ENCODE measurements at regions not wholly inside any gene's neighbourhood (a gene's known extent, or its start where the extent isn't known, plus 50 kb on each side); places are given as distances from the start of the nearest gene placed in this dataset.

DNA sequence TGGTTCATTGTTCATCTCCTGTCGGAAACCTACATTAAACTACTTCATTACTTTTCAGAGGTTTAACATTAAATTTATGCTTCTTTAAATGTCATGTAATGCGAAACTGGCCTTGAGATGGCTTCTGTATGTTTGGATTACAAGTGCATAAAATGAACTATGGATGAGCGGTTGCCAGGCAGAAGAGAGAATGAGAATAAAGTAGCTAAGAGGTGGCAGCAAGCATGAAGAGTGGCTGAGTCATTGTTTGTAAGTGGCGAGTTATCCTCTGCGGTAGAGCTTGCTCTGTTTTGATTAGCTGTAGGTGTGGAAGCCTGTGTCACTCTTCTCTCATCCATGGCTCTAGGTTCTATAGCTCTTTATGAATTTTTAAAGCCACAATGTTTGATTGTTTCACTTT, 1139.6 kb upstream of the PCDH9 start:
- TF ChIP-seq, protein P1, sequence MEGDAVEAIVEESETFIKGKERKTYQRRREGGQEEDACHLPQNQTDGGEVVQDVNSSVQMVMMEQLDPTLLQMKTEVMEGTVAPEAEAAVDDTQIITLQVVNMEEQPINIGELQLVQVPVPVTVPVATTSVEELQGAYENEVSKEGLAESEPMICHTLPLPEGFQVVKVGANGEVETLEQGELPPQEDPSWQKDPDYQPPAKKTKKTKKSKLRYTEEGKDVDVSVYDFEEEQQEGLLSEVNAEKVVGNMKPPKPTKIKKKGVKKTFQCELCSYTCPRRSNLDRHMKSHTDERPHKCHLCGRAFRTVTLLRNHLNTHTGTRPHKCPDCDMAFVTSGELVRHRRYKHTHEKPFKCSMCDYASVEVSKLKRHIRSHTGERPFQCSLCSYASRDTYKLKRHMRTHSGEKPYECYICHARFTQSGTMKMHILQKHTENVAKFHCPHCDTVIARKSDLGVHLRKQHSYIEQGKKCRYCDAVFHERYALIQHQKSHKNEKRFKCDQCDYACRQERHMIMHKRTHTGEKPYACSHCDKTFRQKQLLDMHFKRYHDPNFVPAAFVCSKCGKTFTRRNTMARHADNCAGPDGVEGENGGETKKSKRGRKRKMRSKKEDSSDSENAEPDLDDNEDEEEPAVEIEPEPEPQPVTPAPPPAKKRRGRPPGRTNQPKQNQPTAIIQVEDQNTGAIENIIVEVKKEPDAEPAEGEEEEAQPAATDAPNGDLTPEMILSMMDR (IDR thresholded peaks at IDR 0.05): no peak
- TF ChIP-seq POLR2AphosphoS5 (IDR thresholded peaks at IDR 0.05) (no peak), POLR2A (IDR thresholded peaks at IDR 0.05) (no peak)
